HepG2 (cell line): ENCODE measurements at regions not wholly inside any gene's neighbourhood (a gene's known extent, or its start where the extent isn't known, plus 50 kb on each side); places are given as distances from the start of the nearest gene placed in this dataset.

Experiments
- ATAC-seq: fragments of 200-7000 bp; cut with Tn5 transposase; 3 replicates; pipeline ENCODE4 v1.9.1; 2020; ENCODE audit warnings: mild to moderate bottlenecking, moderate library complexity
- BruUV-seq: library from RNA; stranded (reverse); fragments of 400-500 nt; replicated peaks from 2 replicates; lab custom pipeline; 2021; lab: Mats Ljungman, UMichigan
- CTCF ChIA-PET: fragments of 300-600 bp; formaldehyde crosslinking; extraction: SDS; loops from one replicate; lab custom pipeline; 2021; ENCODE audit warnings: low total read pairs, inconsistent platforms, low intra/inter-chr PET ratio; lab: Yijun Ruan, JAX
- POLR2A ChIA-PET: fragments of 350-600 bp; sonication (Branson Sonifier 250); formaldehyde crosslinking; loops from one replicate; lab custom pipeline; 2020; ENCODE audit warnings: antibody characterized with exemption, inconsistent platforms; lab: Yijun Ruan, JAX
- DNase-seq: peaks from one replicate; pipeline ENCODE4 v3.0.0-alpha.2; 2015; ENCODE audit warnings: low spot score
- FAIRE-seq: peaks from 3 replicates; lab custom pipeline; 2011; peaks lifted over from hg19 to GRCh38; lab: Jason Lieb, UNC
- H2AFZ ChIP-seq: one replicate; pipeline ENCODE4 v1.6.1; 2011; ENCODE audit warnings: low read length, inconsistent platforms
- H3K27ac ChIP-seq: fragments of 300-600 bp; 3 replicates; pipeline ENCODE4 v1.8.0; 2011; ENCODE audit warnings: mixed run types, mild to moderate bottlenecking, mixed read lengths, low read length, inconsistent platforms; ENCODE audit not compliant: insufficient read depth; ENCODE audit errors: extremely low read length
- H3K27me3 ChIP-seq, 2 experiments: fragments of 200-600 bp in 1 of 2; 2 replicates in 1 of 2; 3 replicates in 1 of 2; pipeline versions ENCODE4 v1.6.0 to v1.8.0; 2011; ENCODE audit warnings: low read length in 2 of 2, mild to moderate bottlenecking in 2 of 2, moderate library complexity in 2 of 2, inconsistent platforms in 1 of 2; ENCODE audit not compliant: insufficient read depth in 2 of 2, control insufficient read depth in 1 of 2
- H3K36me3 ChIP-seq, 2 experiments: fragments of 200-600 bp in 1 of 2; replicated peaks in 1 of 2; 2 replicates in 1 of 2; 3 replicates in 1 of 2; pipeline versions ENCODE4 v1.5.1 to v1.8.0; 2011; ENCODE audit warnings: low read length in 2 of 2, inconsistent platforms in 1 of 2; ENCODE audit not compliant: insufficient read depth in 2 of 2, control insufficient read depth in 1 of 2
- H3K4me1 ChIP-seq: 2 replicates; pipeline ENCODE4 v1.5.1; 2012; ENCODE audit warnings: low read length, inconsistent platforms; ENCODE audit not compliant: insufficient read depth
- H3K4me2 ChIP-seq: 2 replicates; pipeline ENCODE4 v1.6.0; 2011; ENCODE audit warnings: low read depth, low read length, inconsistent platforms
- H3K4me3 ChIP-seq, 3 experiments: fragments of 200-600 bp in 1 of 3; sonication (generic), shearing (Covaris generic) in 1 of 3; replicated peaks in 1 of 3; 2 replicates each; pipeline ENCODE4 v1.5.1; 2011 to 2016; ENCODE audit warnings: low read length in 3 of 3, inconsistent platforms in 2 of 3, low read depth in 2 of 3, mild to moderate bottlenecking in 2 of 3, control low read depth in 1 of 3, mixed read lengths in 1 of 3; ENCODE audit not compliant: insufficient read depth in 1 of 3
- H3K79me2 ChIP-seq: one replicate; pipeline ENCODE4 v1.6.1; 2011; ENCODE audit warnings: low read length, inconsistent platforms; ENCODE audit not compliant: insufficient read depth
- H3K9ac ChIP-seq: 2 replicates; pipeline ENCODE4 v1.6.0; 2011; ENCODE audit warnings: mild to moderate bottlenecking, low read depth, low read length, inconsistent platforms; ENCODE audit not compliant: insufficient read depth
- H3K9me3 ChIP-seq: 2 replicates; pipeline ENCODE4 v1.5.1; 2012; ENCODE audit warnings: mild to moderate bottlenecking, low read length
- H4K20me1 ChIP-seq: 2 replicates; pipeline ENCODE4 v1.6.0; 2011; ENCODE audit warnings: inconsistent platforms, mild to moderate bottlenecking, low read length, moderate library complexity; ENCODE audit not compliant: insufficient read depth
- CHD2 ChIP-seq: IDR thresholded peaks from 2 replicates; pipeline ENCODE4 v1.6.1; 2011; ENCODE audit warnings: low read depth, low read length, improper control_type of control experiment
- ELF3 ChIP-seq: IDR thresholded peaks from 2 replicates; pipeline ENCODE4 v1.6.1; 2016; ENCODE audit warnings: missing genetic modification reagents, missing compliant biosample characterization
- GATAD2A ChIP-seq: IDR thresholded peaks from 2 replicates; pipeline ENCODE4 v1.6.1; 2016
- HCFC1 ChIP-seq: fragments of 150-350 bp; IDR thresholded peaks from 2 replicates; pipeline ENCODE4 v1.6.1; 2014; ENCODE audit warnings: low read depth, low read length
- HNRNPUL1 ChIP-seq: fragments of 200-400 bp; formaldehyde crosslinking; IDR thresholded peaks from 2 replicates; pipeline ENCODE4 v1.6.1; 2017; ENCODE audit warnings: low read depth, mild to moderate bottlenecking, low read length, moderate library complexity
- KAT7 ChIP-seq: IDR thresholded peaks from 2 replicates; pipeline ENCODE4 v1.6.1; 2018; ENCODE audit warnings: borderline replicate concordance, missing compliant biosample characterization
- KDM2A ChIP-seq: sonication (generic); formaldehyde crosslinking; IDR thresholded peaks from 2 replicates; pipeline ENCODE4 v1.4.0; 2020; ENCODE audit warnings: low read depth, missing genetic modification reagents, borderline replicate concordance
- NFKBIZ ChIP-seq: IDR thresholded peaks from 2 replicates; pipeline ENCODE4 v1.6.1; 2018; ENCODE audit warnings: missing genetic modification reagents, missing compliant biosample characterization
- TBP ChIP-seq: sonication (generic); formaldehyde crosslinking; IDR thresholded peaks from 2 replicates; pipeline ENCODE4 v1.5.0; 2020; ENCODE audit warnings: missing genetic modification reagents
- ZNF562 ChIP-seq: sonication (generic); formaldehyde crosslinking; IDR thresholded peaks from 2 replicates; pipeline ENCODE4 v1.8.0; 2022; ENCODE audit warnings: missing genetic modification reagents, borderline replicate concordance
- ZNF709 ChIP-seq: sonication (generic); formaldehyde crosslinking; IDR thresholded peaks from 2 replicates; pipeline ENCODE4 v1.5.0; 2020; ENCODE audit warnings: mild to moderate bottlenecking, missing genetic modification reagents
- ZNF777 ChIP-seq: sonication (generic); formaldehyde crosslinking; IDR thresholded peaks from 2 replicates; pipeline ENCODE4 v1.4.0; 2020; ENCODE audit warnings: missing genetic modification reagents
- WGBS: methylation state at CpG from one replicate; pipeline ENCODE4 v1.1.6; 2017; ENCODE audit warnings: low lambda C conversion rate; 5-methylcytosine and 5-hydroxymethylcytosine counted together
- in situ Hi-C: cut with HindIII; loops from 2 replicates; pipeline ENCODE4 v1.10.0; 2017; ENCODE audit warnings: low pct_unique_long_range_greater_than_20kb; ENCODE audit not compliant: extremely low pct_ligation_motif_present
- intact Hi-C: fragments of 100-400 bp; cut with micrococcal nuclease; formaldehyde crosslinking; loops from one replicate; pipeline ENCODE4 v1.10.0; 2022; ENCODE audit not compliant: unreplicated experiment
- TF ChIP-seq, protein P1 (sequence below): sonication (generic); formaldehyde crosslinking; IDR thresholded peaks from 2 replicates; pipeline ENCODE4 v1.4.0; 2020; ENCODE audit warnings: mild to moderate bottlenecking, missing genetic modification reagents
- TF ChIP-seq, protein P2 (sequence below): IDR thresholded peaks from 2 replicates; pipeline ENCODE4 v1.6.1; 2016; ENCODE audit warnings: mild to moderate bottlenecking
- TF ChIP-seq, protein P3 (sequence below): sonication (generic); formaldehyde crosslinking; conservative IDR thresholded peaks from 2 replicates; pipeline ENCODE4 v1.4.0; 2020; ENCODE audit warnings: missing genetic modification reagents

DNA sequence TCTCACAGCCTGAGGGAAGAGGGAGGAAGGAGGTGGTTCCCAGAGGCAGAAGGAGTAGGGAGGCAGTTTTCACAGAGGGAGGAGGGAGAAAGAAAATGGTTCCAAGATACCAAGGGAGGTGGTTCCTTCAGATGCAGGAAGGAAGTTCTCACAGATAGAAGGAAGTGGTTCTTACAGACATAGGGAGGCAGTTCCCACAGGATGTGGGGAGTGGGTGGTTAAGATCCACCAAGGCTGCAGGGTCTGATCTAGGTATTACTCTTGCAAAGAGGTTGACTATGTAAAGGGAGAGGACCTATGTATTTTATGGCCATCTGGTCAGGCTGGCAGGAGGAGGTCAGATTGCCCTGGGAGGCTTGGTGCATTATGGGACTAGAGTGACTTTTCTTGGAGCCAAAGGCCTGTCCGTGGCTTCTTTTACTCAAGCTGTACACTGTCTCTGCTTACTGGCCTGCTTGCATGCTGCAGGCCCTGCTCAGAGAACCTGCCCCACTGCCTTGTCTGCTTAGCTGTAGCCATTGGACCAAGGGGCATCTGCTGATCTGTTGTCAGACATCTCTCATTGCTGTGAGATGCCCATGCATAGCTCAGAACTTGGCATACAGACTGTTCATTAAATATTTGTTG, 283.7 kb downstream of the DHX35 start:
- no peak overlapping the region for H2AFZ ChIP-seq
- no peaks in the 10 kb centered on the region for H3K4me1 ChIP-seq
- H3K9me3 ChIP-seq = no peaks in the 10 kb centered on the region
- WGBS = 0% methylated on average over 1 of the region's 1 CpG
- ChIA-PET POLR2A (no interaction called here), CTCF (no interaction called here)
- H3K4me2 ChIP-seq = no peak overlapping the region
- H3K36me3 ChIP-seq = no peaks in the 10 kb centered on the region
- no TSS peak for BruUV-seq
- no peaks in the 10 kb centered on the region; a peak in 1 of 5 replicates for H3K27me3 ChIP-seq
- ATAC-seq (no peak), DNase-seq (no peak), FAIRE-seq (no peak)
- in situ Hi-C loops (no loop called here), intact Hi-C loops (no loop called here)
- TF ChIP-seq TBP (CRISPR knock-in tag) (no peak), CHD2 (no peak), ZNF709 (CRISPR knock-in tag) (no peak), HNRNPUL1 (no peak), ZNF777 (CRISPR knock-in tag) (no peak), KAT7 (CRISPR knock-in tag) (no peak), GATAD2A (no peak), ELF3 (CRISPR knock-in tag) (no peak), KDM2A (CRISPR knock-in tag) (no peak), ZNF562 (no peak), NFKBIZ (CRISPR knock-in tag) (no peak), HCFC1 (no peak)
- TF ChIP-seq, protein P1, sequence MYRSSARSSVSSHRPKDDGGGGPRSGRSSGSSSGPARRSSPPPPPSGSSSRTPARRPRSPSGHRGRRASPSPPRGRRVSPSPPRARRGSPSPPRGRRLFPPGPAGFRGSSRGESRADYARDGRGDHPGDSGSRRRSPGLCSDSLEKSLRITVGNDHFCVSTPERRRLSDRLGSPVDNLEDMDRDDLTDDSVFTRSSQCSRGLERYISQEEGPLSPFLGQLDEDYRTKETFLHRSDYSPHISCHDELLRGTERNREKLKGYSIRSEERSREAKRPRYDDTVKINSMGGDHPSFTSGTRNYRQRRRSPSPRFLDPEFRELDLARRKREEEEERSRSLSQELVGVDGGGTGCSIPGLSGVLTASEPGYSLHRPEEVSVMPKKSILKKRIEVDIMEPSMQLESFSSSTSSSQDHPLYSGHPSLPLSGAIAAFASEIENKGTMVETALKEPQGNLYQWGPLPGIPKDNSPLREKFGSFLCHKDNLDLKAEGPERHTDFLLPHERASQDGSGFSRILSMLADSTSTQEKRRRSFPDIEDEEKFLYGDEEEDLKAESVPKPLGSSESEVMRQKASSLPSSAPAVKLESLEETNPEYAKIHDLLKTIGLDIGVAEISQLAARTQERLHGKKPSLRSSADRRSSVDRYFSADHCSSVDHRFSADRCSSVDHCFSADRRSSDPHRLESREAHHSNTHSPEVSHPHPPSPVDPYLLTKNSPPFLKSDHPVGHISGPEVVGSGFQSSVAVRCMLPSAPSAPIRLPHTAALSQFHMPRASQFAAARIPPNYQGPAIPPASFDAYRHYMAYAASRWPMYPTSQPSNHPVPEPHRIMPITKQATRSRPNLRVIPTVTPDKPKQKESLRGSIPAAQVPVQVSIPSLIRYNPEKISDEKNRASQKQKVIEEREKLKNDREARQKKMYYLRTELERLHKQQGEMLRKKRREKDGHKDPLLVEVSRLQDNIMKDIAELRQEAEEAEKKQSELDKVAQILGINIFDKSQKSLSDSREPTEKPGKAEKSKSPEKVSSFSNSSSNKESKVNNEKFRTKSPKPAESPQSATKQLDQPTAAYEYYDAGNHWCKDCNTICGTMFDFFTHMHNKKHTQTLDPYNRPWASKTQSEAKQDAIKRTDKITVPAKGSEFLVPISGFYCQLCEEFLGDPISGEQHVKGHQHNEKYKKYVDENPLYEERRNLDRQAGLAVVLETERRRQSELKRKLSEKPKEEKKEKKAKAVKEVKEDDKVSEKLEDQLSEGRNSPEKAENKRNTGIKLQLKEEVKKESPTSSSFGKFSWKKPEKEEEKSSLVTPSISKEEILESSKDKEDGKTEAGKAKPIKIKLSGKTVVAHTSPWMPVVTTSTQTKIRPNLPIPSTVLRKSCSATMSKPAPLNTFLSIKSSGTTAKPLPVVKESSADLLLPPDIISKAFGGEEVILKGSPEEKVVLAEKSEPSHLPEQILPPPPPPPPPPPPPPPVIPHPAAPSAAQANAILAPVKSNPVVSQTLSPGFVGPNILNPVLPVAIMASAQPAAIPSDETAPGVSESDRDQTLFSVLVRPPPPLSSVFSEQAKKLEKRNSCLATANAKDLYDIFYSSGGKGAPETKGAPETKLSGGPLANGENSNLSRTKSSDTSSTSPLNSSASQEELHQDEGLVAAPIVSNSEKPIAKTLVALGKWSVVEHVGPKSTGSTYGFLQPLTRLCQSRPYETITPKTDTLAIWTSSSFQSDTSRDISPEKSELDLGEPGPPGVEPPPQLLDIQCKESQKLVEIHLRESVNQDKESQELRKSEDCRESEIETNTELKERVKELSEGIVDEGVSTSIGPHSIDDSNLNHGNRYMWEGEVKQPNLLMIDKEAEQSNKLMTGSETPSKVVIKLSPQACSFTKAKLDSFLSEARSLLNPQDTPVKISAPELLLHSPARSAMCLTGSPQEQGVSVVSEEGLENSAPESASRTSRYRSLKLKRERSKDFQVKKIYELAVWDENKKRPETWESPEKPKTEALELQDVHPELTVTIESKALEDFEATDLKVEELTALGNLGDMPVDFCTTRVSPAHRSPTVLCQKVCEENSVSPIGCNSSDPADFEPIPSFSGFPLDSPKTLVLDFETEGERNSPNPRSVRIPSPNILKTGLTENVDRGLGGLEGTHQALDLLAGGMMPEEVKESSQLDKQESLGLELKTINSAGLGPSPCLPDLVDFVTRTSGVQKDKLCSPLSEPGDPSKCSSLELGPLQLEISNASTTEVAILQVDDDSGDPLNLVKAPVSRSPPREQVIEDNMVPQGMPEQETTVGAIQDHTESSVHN (CRISPR knock-in tag) = no peak
- TF ChIP-seq, protein P2, sequence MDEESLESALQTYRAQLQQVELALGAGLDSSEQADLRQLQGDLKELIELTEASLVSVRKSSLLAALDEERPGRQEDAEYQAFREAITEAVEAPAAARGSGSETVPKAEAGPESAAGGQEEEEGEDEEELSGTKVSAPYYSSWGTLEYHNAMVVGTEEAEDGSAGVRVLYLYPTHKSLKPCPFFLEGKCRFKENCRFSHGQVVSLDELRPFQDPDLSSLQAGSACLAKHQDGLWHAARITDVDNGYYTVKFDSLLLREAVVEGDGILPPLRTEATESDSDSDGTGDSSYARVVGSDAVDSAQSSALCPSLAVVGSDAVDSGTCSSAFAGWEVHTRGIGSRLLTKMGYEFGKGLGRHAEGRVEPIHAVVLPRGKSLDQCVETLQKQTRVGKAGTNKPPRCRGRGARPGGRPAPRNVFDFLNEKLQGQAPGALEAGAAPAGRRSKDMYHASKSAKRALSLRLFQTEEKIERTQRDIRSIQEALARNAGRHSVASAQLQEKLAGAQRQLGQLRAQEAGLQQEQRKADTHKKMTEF (CRISPR knock-in tag) = no peak
- TF ChIP-seq, protein P3, sequence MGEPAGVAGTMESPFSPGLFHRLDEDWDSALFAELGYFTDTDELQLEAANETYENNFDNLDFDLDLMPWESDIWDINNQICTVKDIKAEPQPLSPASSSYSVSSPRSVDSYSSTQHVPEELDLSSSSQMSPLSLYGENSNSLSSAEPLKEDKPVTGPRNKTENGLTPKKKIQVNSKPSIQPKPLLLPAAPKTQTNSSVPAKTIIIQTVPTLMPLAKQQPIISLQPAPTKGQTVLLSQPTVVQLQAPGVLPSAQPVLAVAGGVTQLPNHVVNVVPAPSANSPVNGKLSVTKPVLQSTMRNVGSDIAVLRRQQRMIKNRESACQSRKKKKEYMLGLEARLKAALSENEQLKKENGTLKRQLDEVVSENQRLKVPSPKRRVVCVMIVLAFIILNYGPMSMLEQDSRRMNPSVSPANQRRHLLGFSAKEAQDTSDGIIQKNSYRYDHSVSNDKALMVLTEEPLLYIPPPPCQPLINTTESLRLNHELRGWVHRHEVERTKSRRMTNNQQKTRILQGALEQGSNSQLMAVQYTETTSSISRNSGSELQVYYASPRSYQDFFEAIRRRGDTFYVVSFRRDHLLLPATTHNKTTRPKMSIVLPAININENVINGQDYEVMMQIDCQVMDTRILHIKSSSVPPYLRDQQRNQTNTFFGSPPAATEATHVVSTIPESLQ (CRISPR knock-in tag) = no peak
- H3K9ac ChIP-seq = no peak overlapping the region
- no peak overlapping the region for H3K27ac ChIP-seq
- no peak overlapping the region for H3K4me3 ChIP-seq
- no peaks in the 10 kb centered on the region for H4K20me1 ChIP-seq
- no peaks in the 10 kb centered on the region for H3K79me2 ChIP-seq
